Progenitor cell of endocrine pancreas (in vitro differentiated cells): ENCODE measurements at regions not wholly inside any gene's neighbourhood (a gene's known extent, or its start where the extent isn't known, plus 50 kb on each side); places are given as distances from the start of the nearest gene placed in this dataset.

Experiments
- DNase-seq: peaks from one replicate; pipeline ENCODE4 v3.0.0; 2021; ENCODE audit warnings: low spot score; ENCODE audit not compliant: unreplicated experiment
- H3K27ac Mint-ChIP-seq: 2 replicates; pipeline ENCODE4 v1.8.0; 2021; ENCODE audit warnings: mild to moderate bottlenecking, moderate library complexity, mixed read lengths
- H3K27me3 Mint-ChIP-seq: 2 replicates; pipeline ENCODE4 v1.8.0; 2021; ENCODE audit warnings: mixed read lengths
- H3K36me3 Mint-ChIP-seq: 2 replicates; pipeline ENCODE4 v1.8.0; 2022; ENCODE audit warnings: mixed read lengths; ENCODE audit not compliant: insufficient read depth
- H3K4me1 Mint-ChIP-seq: 2 replicates; pipeline ENCODE4 v1.8.0; 2021; ENCODE audit warnings: low read depth, mixed read lengths
- H3K4me3 Mint-ChIP-seq: 2 replicates; pipeline ENCODE4 v1.8.0; 2021; ENCODE audit warnings: low read depth, mild to moderate bottlenecking, moderate library complexity, mixed read lengths
- H3K9me3 Mint-ChIP-seq: 2 replicates; pipeline ENCODE4 v1.8.0; 2021; ENCODE audit warnings: low read depth, mixed read lengths
- CTCF ChIP-seq: fragments of 200-600 bp; sonication (generic); IDR thresholded peaks from one replicate; pipeline ENCODE4 v1.5.0; 2021; ENCODE audit warnings: antibody characterized with exemption, mild to moderate bottlenecking; ENCODE audit not compliant: unreplicated experiment

GRCh38 chr2:205850132-205850531, 167.8 kb downstream of the NRP2 start:
- H3K27ac Mint-ChIP-seq, result no peak overlapping the region
- TF ChIP-seq CTCF, result no peak
- no peaks in the 10 kb centered on the region for H3K36me3 Mint-ChIP-seq

DNA sequence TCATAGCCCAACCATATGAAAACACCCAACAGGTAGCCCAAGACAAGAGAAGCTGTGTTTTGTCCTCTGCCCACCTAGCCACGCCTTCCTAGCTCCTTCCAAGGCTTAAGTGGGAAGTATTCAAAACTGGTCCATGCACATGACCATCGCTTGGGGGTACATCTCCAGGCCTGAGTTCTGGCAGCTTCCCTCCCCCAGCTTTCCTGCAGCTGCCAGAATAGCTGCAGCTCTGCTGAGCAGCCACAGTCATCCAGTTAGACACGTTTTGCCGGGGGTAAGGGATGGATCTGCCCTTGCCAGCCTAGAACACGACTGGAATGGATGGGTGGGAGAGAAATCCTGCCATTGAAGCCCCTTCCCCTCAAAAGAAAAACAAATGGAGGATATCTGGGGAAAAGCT, 166.8 kb downstream of the NRP2 start:
- H3K27me3 Mint-ChIP-seq, result peaks cover 10% of the 10 kb centered on the region
- H3K27ac Mint-ChIP-seq, result no peak overlapping the region
- TF ChIP-seq CTCF, result no peak

More at GRCh38 chr2:205850132-205850531, 167.8 kb downstream of the NRP2 start:
- H3K4me1 Mint-ChIP-seq, result peaks cover 5% of the 10 kb centered on the region
- no peak for DNase-seq
- H3K9me3 Mint-ChIP-seq, result no peaks in the 10 kb centered on the region
- peaks cover 10% of the 10 kb centered on the region for H3K27me3 Mint-ChIP-seq
- H3K4me3 Mint-ChIP-seq, result no peak overlapping the region

DNA sequence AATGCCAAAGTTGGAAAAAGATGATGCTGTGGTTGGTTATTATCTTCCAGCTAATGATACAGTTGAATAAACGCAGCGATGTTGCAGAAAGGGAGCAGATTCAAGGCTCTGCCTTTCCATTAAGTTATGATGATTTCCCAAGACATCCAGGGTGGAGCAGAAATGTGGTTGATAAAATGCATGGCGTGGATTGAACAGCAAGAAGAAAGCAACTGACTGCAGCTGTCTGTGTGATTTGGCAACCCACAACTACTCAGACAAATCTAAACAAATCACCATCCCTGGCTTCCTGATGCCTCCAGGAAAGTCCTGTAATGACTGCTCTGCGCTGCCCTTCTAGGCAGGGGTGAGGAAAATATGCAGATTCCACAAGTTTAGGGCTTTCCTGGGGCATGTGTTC, 166.3 kb downstream of the NRP2 start:
- Mint-ChIP-seq H3K27me3 (peaks cover 10% of the 10 kb centered on the region), H3K4me3 (no peak overlapping the region), H3K27ac (no peak overlapping the region), H3K4me1 (peaks cover 5% of the 10 kb centered on the region), H3K36me3 (no peaks in the 10 kb centered on the region), H3K9me3 (no peaks in the 10 kb centered on the region)
- DNase-seq, result no peak
- TF ChIP-seq CTCF, result no peak

More for the DNA sequence above, 166.8 kb downstream of the NRP2 start:
- no peak for DNase-seq
- no peaks in the 10 kb centered on the region for H3K9me3 Mint-ChIP-seq
- H3K4me3 Mint-ChIP-seq, result no peak overlapping the region
- no peaks in the 10 kb centered on the region for H3K36me3 Mint-ChIP-seq
- H3K4me1 Mint-ChIP-seq, result peaks cover 5% of the 10 kb centered on the region
